MCF 10A (cell line): ENCODE measurements at regions not wholly inside any gene's neighbourhood (a gene's known extent, or its start where the extent isn't known, plus 50 kb on each side); places are given as distances from the start of the nearest gene placed in this dataset.

ENCODE experiments used
- BruUV-seq: library from RNA; stranded (reverse); fragments of 400-500 nt; replicated peaks from 2 replicates; lab custom pipeline; 2021; lab: Mats Ljungman, UMichigan
- CTCF ChIA-PET: fragments of 300-600 bp; sonication (Branson Sonifier 250); formaldehyde crosslinking; extraction: SDS; loops from one replicate; lab custom pipeline; 2021; ENCODE audit warnings: antibody characterized with exemption, inconsistent platforms; lab: Yijun Ruan, JAX
- POLR2A ChIA-PET: fragments of 300-600, 350-650 bp; sonication (Branson Sonifier 250); formaldehyde crosslinking; extraction: SDS; loops from one replicate; lab custom pipeline; 2020; ENCODE audit warnings: antibody characterized with exemption, inconsistent platforms; lab: Yijun Ruan, JAX
- DNase-seq: peaks from one replicate; pipeline ENCODE4 v3.0.0-alpha.2; 2018; ENCODE audit not compliant: unreplicated experiment
- H3K27ac Mint-ChIP-seq: one replicate; pipeline ENCODE4 v1.8.0; 2022; ENCODE audit warnings: mild to moderate bottlenecking, low read depth, mixed read lengths; ENCODE audit not compliant: unreplicated experiment
- H3K27me3 Mint-ChIP-seq: one replicate; pipeline ENCODE4 v1.8.0; 2022; ENCODE audit warnings: mixed read lengths; ENCODE audit not compliant: insufficient read depth, unreplicated experiment
- H3K36me3 Mint-ChIP-seq: one replicate; pipeline ENCODE4 v1.8.0; 2022; ENCODE audit warnings: mild to moderate bottlenecking, moderate library complexity, mixed read lengths; ENCODE audit not compliant: insufficient read depth, unreplicated experiment
- H3K4me1 Mint-ChIP-seq: one replicate; pipeline ENCODE4 v1.8.0; 2022; ENCODE audit warnings: mixed read lengths; ENCODE audit not compliant: insufficient read depth, unreplicated experiment
- H3K4me3 Mint-ChIP-seq: one replicate; pipeline ENCODE4 v1.8.0; 2022; ENCODE audit warnings: mild to moderate bottlenecking, moderate library complexity, mixed read lengths; ENCODE audit not compliant: unreplicated experiment
- H3K9me3 Mint-ChIP-seq: one replicate; pipeline ENCODE4 v1.8.0; 2022; ENCODE audit warnings: mixed read lengths; ENCODE audit not compliant: unreplicated experiment
- intact Hi-C: fragments of 100-400 bp; cut with micrococcal nuclease; formaldehyde crosslinking; loops from 2 replicates; pipeline ENCODE4 v1.14.1; 2022
- TF ChIP-seq, protein P1 (sequence below): fragments of 200-600 bp; IDR thresholded peaks from one replicate; pipeline ENCODE4 v1.8.0; 2022; ENCODE audit warnings: antibody characterized with exemption, mild to moderate bottlenecking; ENCODE audit not compliant: unreplicated experiment

DNA sequence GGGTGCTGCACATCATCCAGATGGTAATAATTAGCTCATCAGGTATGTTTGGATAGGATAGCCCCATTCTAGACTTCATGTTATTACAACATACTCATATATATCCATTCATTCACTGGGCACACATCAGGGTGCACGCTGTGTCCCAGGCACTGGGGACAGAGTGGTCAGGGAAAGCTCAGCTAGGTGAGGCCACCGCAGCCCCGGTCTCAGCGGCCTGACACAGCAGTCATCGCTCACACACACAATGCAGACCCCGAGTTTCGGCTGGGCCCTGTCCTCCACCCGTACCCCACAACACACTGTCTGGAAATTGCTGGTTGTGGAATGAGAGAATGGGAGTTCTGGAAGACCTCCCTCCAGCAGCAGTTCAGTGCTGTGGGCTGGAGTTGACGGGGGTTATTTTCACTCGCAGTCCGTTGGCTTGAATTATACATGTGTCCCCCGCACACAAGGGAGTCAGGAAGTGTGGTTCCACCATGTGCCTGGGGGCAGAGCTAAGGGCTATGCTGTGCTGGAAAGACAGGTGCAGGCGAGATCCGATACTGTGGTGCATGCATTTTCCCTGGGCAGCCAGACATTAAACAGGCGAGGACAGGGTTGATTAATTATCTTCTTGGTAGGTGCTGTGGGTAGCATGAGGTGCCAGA is 257.6 kb downstream of the TEX29 start:
- H3K9me3 Mint-ChIP-seq: peaks cover 37% of the 10 kb centered on the region
- no peaks in the 10 kb centered on the region for H3K36me3 Mint-ChIP-seq
- no peak for DNase-seq
- TF ChIP-seq, protein P1, sequence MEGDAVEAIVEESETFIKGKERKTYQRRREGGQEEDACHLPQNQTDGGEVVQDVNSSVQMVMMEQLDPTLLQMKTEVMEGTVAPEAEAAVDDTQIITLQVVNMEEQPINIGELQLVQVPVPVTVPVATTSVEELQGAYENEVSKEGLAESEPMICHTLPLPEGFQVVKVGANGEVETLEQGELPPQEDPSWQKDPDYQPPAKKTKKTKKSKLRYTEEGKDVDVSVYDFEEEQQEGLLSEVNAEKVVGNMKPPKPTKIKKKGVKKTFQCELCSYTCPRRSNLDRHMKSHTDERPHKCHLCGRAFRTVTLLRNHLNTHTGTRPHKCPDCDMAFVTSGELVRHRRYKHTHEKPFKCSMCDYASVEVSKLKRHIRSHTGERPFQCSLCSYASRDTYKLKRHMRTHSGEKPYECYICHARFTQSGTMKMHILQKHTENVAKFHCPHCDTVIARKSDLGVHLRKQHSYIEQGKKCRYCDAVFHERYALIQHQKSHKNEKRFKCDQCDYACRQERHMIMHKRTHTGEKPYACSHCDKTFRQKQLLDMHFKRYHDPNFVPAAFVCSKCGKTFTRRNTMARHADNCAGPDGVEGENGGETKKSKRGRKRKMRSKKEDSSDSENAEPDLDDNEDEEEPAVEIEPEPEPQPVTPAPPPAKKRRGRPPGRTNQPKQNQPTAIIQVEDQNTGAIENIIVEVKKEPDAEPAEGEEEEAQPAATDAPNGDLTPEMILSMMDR: no peak
- intact Hi-C loops: no loop called here
- BruUV-seq: no TSS peak
- no peaks in the 10 kb centered on the region for H3K4me1 Mint-ChIP-seq
- no peak overlapping the region for H3K27ac Mint-ChIP-seq
- CTCF ChIA-PET: no interaction called here
- POLR2A ChIA-PET: no interaction called here
- H3K27me3 Mint-ChIP-seq: no peaks in the 10 kb centered on the region
- H3K4me3 Mint-ChIP-seq: no peak overlapping the region

DNA sequence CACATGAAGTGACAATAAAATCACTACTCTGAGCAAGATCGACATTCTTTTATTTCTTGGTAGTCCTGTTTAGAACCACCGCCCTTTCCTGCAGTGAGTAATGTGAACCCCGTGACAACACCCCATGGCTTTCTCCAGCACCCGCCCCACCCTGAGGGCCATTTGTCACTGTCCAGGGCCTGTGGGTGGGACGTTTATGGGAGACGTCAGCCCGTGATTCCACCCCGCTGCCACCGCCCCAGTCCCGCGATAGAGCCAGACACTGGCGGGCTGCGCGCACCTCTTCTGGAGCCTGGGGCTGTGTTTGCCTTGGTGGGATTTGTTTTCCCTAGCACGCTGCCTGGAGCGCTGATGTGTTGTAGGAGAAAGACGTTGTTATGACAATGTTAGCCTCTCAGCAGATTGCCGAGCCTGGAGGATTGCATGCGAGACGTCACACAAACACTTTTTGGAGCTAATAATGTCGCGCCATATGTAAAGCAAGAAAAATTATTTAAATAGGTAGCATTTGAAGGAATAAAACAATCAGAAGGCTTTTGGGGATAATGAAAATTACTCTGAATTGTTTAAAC is 263.7 kb downstream of the TEX29 start:
- H3K27me3 Mint-ChIP-seq: no peaks in the 10 kb centered on the region
- CTCF ChIA-PET: no interaction called here
- BruUV-seq: no TSS peak
- POLR2A ChIA-PET: no interaction called here
- H3K4me1 Mint-ChIP-seq: no peaks in the 10 kb centered on the region
- TF ChIP-seq, protein P1: no peak
- no peak overlapping the region for H3K27ac Mint-ChIP-seq
- H3K36me3 Mint-ChIP-seq: no peaks in the 10 kb centered on the region
- H3K9me3 Mint-ChIP-seq: peaks cover 52% of the 10 kb centered on the region
- intact Hi-C loops: no loop called here
- DNase-seq: no peak
- H3K4me3 Mint-ChIP-seq: no peak overlapping the region

DNA sequence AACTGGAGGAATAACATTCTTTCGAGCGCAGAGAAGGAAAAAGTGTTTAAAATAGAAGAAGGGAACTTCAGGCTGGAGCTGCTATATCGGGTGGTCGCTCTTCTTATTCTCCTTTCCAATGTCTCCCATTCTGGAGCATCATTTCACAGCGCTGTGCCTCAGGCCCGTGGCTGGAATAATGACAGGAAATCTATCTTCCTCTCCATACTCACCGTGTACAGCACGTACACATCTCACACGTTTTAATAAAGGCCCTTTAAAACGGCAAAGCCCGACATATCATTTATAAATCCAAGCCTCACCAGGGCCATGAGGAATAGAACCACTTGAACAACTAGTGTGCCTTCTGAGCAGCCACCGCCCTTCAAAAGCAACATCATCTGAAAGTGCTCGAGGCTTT is 264.4 kb downstream of the TEX29 start:
- no peak overlapping the region for H3K27ac Mint-ChIP-seq
- H3K4me3 Mint-ChIP-seq: no peak overlapping the region
- no TSS peak for BruUV-seq
- ChIA-PET POLR2A (interaction anchor here (1.0 kb wide), 1 partner anchor 9 kb away, joined by 3 read pairs; no protein-coding TSS in a partner anchor), CTCF (no interaction called here)
- no peaks in the 10 kb centered on the region for H3K36me3 Mint-ChIP-seq
- intact Hi-C loops: no loop called here
- peaks cover 51% of the 10 kb centered on the region for H3K9me3 Mint-ChIP-seq
- TF ChIP-seq, protein P1: no peak
- H3K4me1 Mint-ChIP-seq: no peaks in the 10 kb centered on the region
- H3K27me3 Mint-ChIP-seq: no peaks in the 10 kb centered on the region
- DNase-seq: no peak

DNA sequence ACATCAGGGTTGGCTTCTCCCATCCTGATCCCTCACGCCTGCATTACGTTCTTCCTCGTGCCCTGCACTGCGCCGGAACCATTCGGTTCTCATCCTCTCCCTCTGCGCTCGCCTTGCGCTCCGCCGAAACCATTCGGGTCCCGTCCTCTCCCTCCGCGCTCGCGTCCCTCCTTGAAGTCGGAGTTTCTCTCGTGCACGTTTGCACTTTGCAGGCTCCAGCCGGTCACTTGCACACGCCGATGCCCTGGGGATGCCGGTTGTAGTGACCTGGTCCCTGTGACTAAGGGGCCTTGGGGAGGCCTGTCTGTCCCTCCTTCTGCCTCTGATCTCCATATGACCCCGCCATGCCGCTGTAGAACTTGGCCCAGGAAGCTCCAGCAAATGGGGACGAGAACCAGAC is 265.8 kb downstream of the TEX29 start:
- Mint-ChIP-seq H3K27ac (no peak overlapping the region), H3K27me3 (no peaks in the 10 kb centered on the region), H3K9me3 (peaks cover 65% of the 10 kb centered on the region), H3K4me1 (no peaks in the 10 kb centered on the region), H3K4me3 (no peak overlapping the region), H3K36me3 (no peaks in the 10 kb centered on the region)
- CTCF ChIA-PET: no interaction called here
- BruUV-seq: no TSS peak
- POLR2A ChIA-PET: no interaction called here
- intact Hi-C loops: no loop called here
- TF ChIP-seq, protein P1: no peak
- DNase-seq: no peak
